ENCODE measurements at regions not wholly inside any gene's neighbourhood (a gene's known extent, or its start where the extent isn't known, plus 50 kb on each side); places are given as distances from the start of the nearest gene placed in this dataset.

DNA sequence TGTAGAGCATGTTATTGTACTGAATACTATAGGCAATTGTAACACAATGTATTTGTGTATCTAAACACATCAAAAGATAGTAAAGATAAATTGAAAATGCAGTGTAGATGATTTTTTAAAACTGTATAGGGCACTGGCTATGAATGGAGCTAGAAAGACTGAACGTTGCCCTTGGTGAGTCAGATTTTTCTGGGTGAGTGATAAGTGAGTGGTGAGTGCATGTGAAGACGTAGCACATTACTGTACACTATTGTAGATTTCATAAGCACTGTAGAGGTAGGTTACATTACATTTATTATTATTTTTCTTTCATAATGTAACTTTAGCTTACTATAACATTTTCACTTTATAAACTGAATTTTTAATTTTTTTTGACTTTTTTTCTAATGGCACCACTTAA, 1491.6 kb downstream of the TECRL start:
- DNase-seq (ENCODE audit: low spot score in 2 of 2) = no peak
- TF ChIP-seq EP300 (IDR thresholded peaks at IDR 0.05) = no peak
- TF ChIP-seq, protein P1, sequence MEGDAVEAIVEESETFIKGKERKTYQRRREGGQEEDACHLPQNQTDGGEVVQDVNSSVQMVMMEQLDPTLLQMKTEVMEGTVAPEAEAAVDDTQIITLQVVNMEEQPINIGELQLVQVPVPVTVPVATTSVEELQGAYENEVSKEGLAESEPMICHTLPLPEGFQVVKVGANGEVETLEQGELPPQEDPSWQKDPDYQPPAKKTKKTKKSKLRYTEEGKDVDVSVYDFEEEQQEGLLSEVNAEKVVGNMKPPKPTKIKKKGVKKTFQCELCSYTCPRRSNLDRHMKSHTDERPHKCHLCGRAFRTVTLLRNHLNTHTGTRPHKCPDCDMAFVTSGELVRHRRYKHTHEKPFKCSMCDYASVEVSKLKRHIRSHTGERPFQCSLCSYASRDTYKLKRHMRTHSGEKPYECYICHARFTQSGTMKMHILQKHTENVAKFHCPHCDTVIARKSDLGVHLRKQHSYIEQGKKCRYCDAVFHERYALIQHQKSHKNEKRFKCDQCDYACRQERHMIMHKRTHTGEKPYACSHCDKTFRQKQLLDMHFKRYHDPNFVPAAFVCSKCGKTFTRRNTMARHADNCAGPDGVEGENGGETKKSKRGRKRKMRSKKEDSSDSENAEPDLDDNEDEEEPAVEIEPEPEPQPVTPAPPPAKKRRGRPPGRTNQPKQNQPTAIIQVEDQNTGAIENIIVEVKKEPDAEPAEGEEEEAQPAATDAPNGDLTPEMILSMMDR (IDR thresholded peaks at IDR 0.05) = no peak
- no peak for TF ChIP-seq POLR2A (IDR thresholded peaks at IDR 0.05)
- H3K27ac ChIP-seq = no peak overlapping the region
- H3K9me3 ChIP-seq = no peaks in the 10 kb centered on the region
- H3K4me3 ChIP-seq = no peak overlapping the region
- H3K36me3 ChIP-seq = no peaks in the 10 kb centered on the region
- no peaks in the 10 kb centered on the region for H3K4me1 ChIP-seq
- H3K27me3 ChIP-seq = no peaks in the 10 kb centered on the region
- WGBS, 2 donors = 79 to 83% methylated on average over 2 of the region's 2 CpGs

DNA sequence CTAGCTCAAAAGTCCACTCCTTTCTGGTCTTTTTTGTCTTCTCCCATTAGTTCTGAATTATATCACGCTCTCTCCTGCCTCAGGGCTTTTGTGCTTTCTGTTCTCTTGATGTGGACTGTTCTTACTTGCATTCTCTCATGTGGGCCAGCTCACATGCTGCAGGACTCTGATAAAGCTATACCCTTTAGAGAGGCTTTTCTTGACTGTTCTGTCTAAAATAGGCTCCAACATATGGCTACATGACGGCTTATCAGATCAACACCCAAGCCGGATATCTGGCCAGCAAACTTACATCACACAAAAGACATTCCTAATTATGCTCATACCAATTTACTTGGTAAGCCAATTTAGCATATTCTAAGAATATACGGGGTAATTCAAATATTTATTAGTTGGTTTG, 1494.5 kb downstream of the TECRL start:
- no peak for DNase-seq (ENCODE audit: low spot score in 2 of 2)
- Histone ChIP-seq H3K36me3 (no peaks in the 10 kb centered on the region), H3K4me3 (no peak overlapping the region), H3K27ac (no peak overlapping the region), H3K9me3 (no peaks in the 10 kb centered on the region), H3K27me3 (no peaks in the 10 kb centered on the region), H3K4me1 (no peaks in the 10 kb centered on the region)
- TF ChIP-seq POLR2A (IDR thresholded peaks at IDR 0.05) (no peak), EP300 (IDR thresholded peaks at IDR 0.05) (no peak)
- TF ChIP-seq, protein P1 (IDR thresholded peaks at IDR 0.05) = no peak
- 90 to 94% methylated on average over 4 of the region's 4 CpGs for WGBS, 2 donors

DNA sequence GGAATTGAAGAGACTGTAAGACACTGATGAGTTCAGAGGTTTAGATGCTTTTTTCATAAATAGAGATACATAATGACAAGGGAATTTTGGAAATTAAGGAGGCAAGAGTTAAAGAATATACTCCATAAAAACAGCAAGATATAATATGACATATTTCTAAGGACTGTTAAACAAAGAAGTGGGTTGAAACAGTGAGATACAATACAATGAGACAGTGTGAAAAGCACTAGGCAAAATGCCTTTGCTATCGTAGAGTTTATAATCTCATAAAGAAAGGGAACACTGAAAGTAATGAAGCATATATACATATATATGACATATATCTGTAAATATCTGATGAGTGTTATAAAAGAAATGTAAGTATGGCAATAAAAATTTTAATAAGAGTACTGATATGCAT, 1496.2 kb downstream of the TECRL start:
- TF ChIP-seq, protein P1 (IDR thresholded peaks at IDR 0.05) = no peak
- TF ChIP-seq EP300 (IDR thresholded peaks at IDR 0.05) (no peak), POLR2A (IDR thresholded peaks at IDR 0.05) (no peak)
- 53 to 65% methylated on average over 1 of the region's 1 CpG for WGBS, 2 donors
- H3K27ac ChIP-seq = no peak overlapping the region
- H3K4me3 ChIP-seq = no peak overlapping the region
- H3K27me3 ChIP-seq = no peaks in the 10 kb centered on the region
- no peaks in the 10 kb centered on the region for H3K9me3 ChIP-seq
- no peaks in the 10 kb centered on the region for H3K4me1 ChIP-seq
- H3K36me3 ChIP-seq = no peaks in the 10 kb centered on the region
- DNase-seq (ENCODE audit: low spot score in 2 of 2) = no peak

DNA sequence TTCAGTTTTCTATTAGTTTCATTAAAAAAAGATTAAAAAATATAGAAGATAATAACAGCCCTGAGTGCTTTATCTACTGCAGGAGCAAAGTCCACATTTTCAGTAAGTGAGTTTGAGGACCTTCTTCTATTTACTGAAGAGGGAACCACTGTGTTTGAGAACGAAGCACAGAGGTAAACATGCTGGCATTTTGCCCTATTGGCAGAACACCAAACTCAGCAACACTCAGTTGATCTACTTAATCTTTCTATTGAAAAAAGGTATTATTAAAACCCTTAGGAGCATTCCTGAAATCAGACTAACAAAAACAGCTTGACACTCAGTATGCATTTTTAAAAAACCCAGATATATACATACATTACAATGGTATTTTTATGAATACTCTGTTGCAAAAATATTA, 1496.7 kb downstream of the TECRL start:
- H3K36me3 ChIP-seq = no peaks in the 10 kb centered on the region
- no peaks in the 10 kb centered on the region for H3K9me3 ChIP-seq
- H3K27ac ChIP-seq = no peak overlapping the region
- 13 to 14% methylated on average over 1 of the region's 1 CpG for WGBS, 2 donors
- H3K27me3 ChIP-seq = no peaks in the 10 kb centered on the region
- H3K4me1 ChIP-seq = no peaks in the 10 kb centered on the region
- H3K4me3 ChIP-seq = no peak overlapping the region
- TF ChIP-seq, protein P1 (IDR thresholded peaks at IDR 0.05) = no peak
- TF ChIP-seq POLR2A (IDR thresholded peaks at IDR 0.05) (no peak), EP300 (IDR thresholded peaks at IDR 0.05) (no peak)
- DNase-seq (ENCODE audit: low spot score in 2 of 2) = no peak

DNA sequence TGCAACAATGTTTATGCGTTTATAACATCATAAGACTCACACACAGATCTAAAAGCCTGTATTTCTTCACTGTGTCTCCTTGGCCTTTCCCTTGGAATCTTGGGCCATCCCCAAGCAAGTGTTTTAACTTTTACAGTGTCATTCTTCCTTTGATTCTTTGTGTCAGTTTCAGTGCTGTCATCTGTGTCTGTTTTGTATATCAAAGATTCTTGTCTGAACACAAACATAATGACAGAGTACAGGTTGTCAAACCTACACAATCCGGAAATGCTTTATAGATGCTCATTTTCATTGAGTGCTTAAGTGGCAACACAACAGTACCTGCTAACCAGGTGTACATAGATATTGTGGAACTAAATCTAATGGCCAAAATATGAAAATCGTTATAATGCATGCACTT, 1500.0 kb downstream of the TECRL start:
- Histone ChIP-seq H3K27me3 (no peaks in the 10 kb centered on the region), H3K4me1 (no peaks in the 10 kb centered on the region), H3K9me3 (no peaks in the 10 kb centered on the region), H3K36me3 (no peaks in the 10 kb centered on the region), H3K27ac (no peak overlapping the region), H3K4me3 (no peak overlapping the region)
- TF ChIP-seq POLR2A (IDR thresholded peaks at IDR 0.05) = no peak
- no peak for TF ChIP-seq EP300 (IDR thresholded peaks at IDR 0.05)
- TF ChIP-seq, protein P1 (IDR thresholded peaks at IDR 0.05) = no peak
- DNase-seq (ENCODE audit: low spot score in 2 of 2) = no peak
- WGBS, 2 donors = 88 to 89% methylated on average over 3 of the region's 3 CpGs
